Suprapubic skin (tissue), 3 donors: ENCODE measurements at regions not wholly inside any gene's neighbourhood (a gene's known extent, or its start where the extent isn't known, plus 50 kb on each side); places are given as distances from the start of the nearest gene placed in this dataset.

Source experiments
- CTCF ChIP-seq, 2 donors: fragments of 200-600 bp in 1 of 2; fragments of 450-650 bp in 1 of 2; sonication (generic) in 1 of 2; IDR thresholded peaks; one replicate each; pipeline ENCODE4 v1.5.1; 2016 to 2019; ENCODE audit warnings: antibody characterized with exemption in 2 of 2, mild to moderate bottlenecking in 1 of 2, moderate library complexity in 1 of 2
- EP300 ChIP-seq: sonication (generic); formaldehyde crosslinking; IDR thresholded peaks from one replicate; pipeline ENCODE4 v1.6.1; 2017; ENCODE audit warnings: antibody characterized with exemption
- POLR2A ChIP-seq, 2 donors: fragments of 450-650 bp; IDR thresholded peaks; one replicate each; pipeline ENCODE4 v1.6.1; 2017; ENCODE audit warnings: antibody characterized with exemption in 2 of 2, mild to moderate bottlenecking in 2 of 2, moderate library complexity in 2 of 2

DNA sequence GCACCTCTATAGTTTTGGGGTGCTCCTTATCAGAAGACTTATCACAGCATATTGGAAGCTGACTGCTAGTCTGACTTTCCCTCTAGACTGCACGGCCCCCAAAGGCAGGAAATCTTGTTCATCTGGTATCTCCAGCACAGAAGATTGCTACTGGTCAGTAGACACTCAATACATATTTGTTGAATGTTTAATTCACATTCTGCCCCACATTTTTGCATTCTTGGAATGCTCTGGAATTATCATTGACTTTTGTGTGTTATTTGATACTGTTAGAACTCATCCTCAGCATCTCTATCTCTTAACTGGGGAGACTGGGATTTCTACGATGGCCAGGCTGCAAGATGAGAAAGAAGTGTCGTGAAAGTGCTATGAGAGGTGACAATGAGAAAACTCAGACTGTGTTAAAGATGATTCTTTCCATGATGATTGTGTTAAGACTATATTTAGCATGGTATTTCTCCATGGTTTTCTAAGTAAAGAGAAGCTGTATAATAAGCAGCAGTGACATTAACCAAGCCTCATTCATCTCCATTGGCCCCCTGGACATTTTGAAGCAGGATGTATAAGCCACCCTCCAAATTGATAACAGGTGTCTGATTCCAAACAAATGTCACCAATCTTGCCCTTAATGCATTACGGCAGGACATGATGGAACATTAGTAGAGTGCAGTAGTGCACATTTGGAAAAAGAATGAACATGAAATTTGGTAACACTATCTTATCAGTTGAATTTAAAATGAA, 440.9 kb downstream of the RFC3 start:
- no peak for TF ChIP-seq CTCF (IDR thresholded peaks at IDR 0.05)
- TF ChIP-seq EP300, result no peak
- no peak for TF ChIP-seq POLR2A (IDR thresholded peaks at IDR 0.05)
